Endothelial cell (in vitro differentiated cells): ENCODE measurements at regions not wholly inside any gene's neighbourhood (a gene's known extent, or its start where the extent isn't known, plus 50 kb on each side); places are given as distances from the start of the nearest gene placed in this dataset.

Experiments used
- DNase-seq: peaks from one replicate; pipeline ENCODE4 v3.0.0; 2021; ENCODE audit warnings: low spot score
- H3K27ac Mint-ChIP-seq: one replicate; pipeline ENCODE4 v1.8.0; 2021; ENCODE audit warnings: mixed read lengths, inconsistent platforms; ENCODE audit not compliant: unreplicated experiment
- H3K27me3 Mint-ChIP-seq: one replicate; pipeline ENCODE4 v1.8.0; 2021; ENCODE audit warnings: mild to moderate bottlenecking, moderate library complexity, mixed read lengths, inconsistent platforms; ENCODE audit not compliant: unreplicated experiment
- H3K36me3 Mint-ChIP-seq: one replicate; pipeline ENCODE4 v1.8.0; 2021; ENCODE audit warnings: mild to moderate bottlenecking, low read depth, mixed read lengths, inconsistent platforms; ENCODE audit not compliant: unreplicated experiment
- H3K4me1 Mint-ChIP-seq: one replicate; pipeline ENCODE4 v1.8.0; 2021; ENCODE audit warnings: mild to moderate bottlenecking, mixed read lengths, inconsistent platforms; ENCODE audit not compliant: unreplicated experiment
- H3K4me3 Mint-ChIP-seq: one replicate; pipeline ENCODE4 v1.8.0; 2021; ENCODE audit warnings: mild to moderate bottlenecking, mixed read lengths, inconsistent platforms; ENCODE audit not compliant: unreplicated experiment
- H3K9me3 Mint-ChIP-seq: one replicate; pipeline ENCODE4 v1.8.0; 2021; ENCODE audit warnings: mixed read lengths, inconsistent platforms; ENCODE audit not compliant: unreplicated experiment
- CTCF ChIP-seq: fragments of 200-600 bp; sonication (generic); IDR thresholded peaks from one replicate; pipeline ENCODE4 v1.5.0; 2021; ENCODE audit warnings: antibody characterized with exemption; ENCODE audit not compliant: unreplicated experiment

GRCh38 chr11:23577296-23577695, 717.0 kb upstream of the CCDC179 start:
- H3K4me1 Mint-ChIP-seq, result peaks cover 6% of the 10 kb centered on the region
- DNase-seq, result no peak
- no peak overlapping the region for H3K27ac Mint-ChIP-seq
- H3K36me3 Mint-ChIP-seq, result no peaks in the 10 kb centered on the region
- H3K9me3 Mint-ChIP-seq, result no peaks in the 10 kb centered on the region
- H3K4me3 Mint-ChIP-seq, result no peak overlapping the region
- H3K27me3 Mint-ChIP-seq, result no peaks in the 10 kb centered on the region
- no peak for TF ChIP-seq CTCF

GRCh38 chr11:23585416-23586104, 725.3 kb upstream of the CCDC179 start:
- no peak for DNase-seq
- no peaks in the 10 kb centered on the region for H3K27me3 Mint-ChIP-seq
- H3K27ac Mint-ChIP-seq, result no peak overlapping the region
- no peak overlapping the region for H3K4me3 Mint-ChIP-seq
- H3K36me3 Mint-ChIP-seq, result no peaks in the 10 kb centered on the region
- TF ChIP-seq CTCF, result no peak
- H3K4me1 Mint-ChIP-seq, result no peaks in the 10 kb centered on the region
- H3K9me3 Mint-ChIP-seq, result no peaks in the 10 kb centered on the region

GRCh38 chr11:23586173-23586572, 725.9 kb upstream of the CCDC179 start:
- no peak for DNase-seq
- no peak overlapping the region for H3K27ac Mint-ChIP-seq
- no peak for TF ChIP-seq CTCF
- no peaks in the 10 kb centered on the region for H3K36me3 Mint-ChIP-seq
- no peaks in the 10 kb centered on the region for H3K4me1 Mint-ChIP-seq
- H3K9me3 Mint-ChIP-seq, result no peaks in the 10 kb centered on the region
- H3K27me3 Mint-ChIP-seq, result no peaks in the 10 kb centered on the region
- no peak overlapping the region for H3K4me3 Mint-ChIP-seq

GRCh38 chr11:23590596-23591308, 730.5 kb upstream of the CCDC179 start:
- Mint-ChIP-seq H3K27ac (no peak overlapping the region), H3K36me3 (no peaks in the 10 kb centered on the region), H3K4me1 (no peaks in the 10 kb centered on the region), H3K27me3 (no peaks in the 10 kb centered on the region), H3K9me3 (no peaks in the 10 kb centered on the region), H3K4me3 (no peak overlapping the region)
- no peak for TF ChIP-seq CTCF
- no peak for DNase-seq

GRCh38 chr11:23594755-23595154, 734.5 kb upstream of the CCDC179 start:
- no peaks in the 10 kb centered on the region for H3K9me3 Mint-ChIP-seq
- H3K4me3 Mint-ChIP-seq, result no peak overlapping the region
- no peaks in the 10 kb centered on the region for H3K4me1 Mint-ChIP-seq

More at GRCh38 chr11:23594755-23595154, 734.5 kb upstream of the CCDC179 start:
- Mint-ChIP-seq H3K36me3 (no peaks in the 10 kb centered on the region), H3K27ac (no peak overlapping the region), H3K27me3 (no peaks in the 10 kb centered on the region)
- DNase-seq, result no peak
- no peak for TF ChIP-seq CTCF
